BJ (cell line): ENCODE measurements at regions not wholly inside any gene's neighbourhood (a gene's known extent, or its start where the extent isn't known, plus 50 kb on each side); places are given as distances from the start of the nearest gene placed in this dataset.

Experiments used
- CTCF ChIA-PET: fragments of 350-600 bp; formaldehyde crosslinking; extraction: SDS; loops from one replicate; lab custom pipeline; 2021; ENCODE audit warnings: antibody characterized with exemption, inconsistent platforms; lab: Yijun Ruan, JAX
- POLR2A ChIA-PET: fragments of 300-600 bp; sonication (Branson Sonifier 250); formaldehyde crosslinking; extraction: SDS; loops from one replicate; lab custom pipeline; 2021; ENCODE audit warnings: antibody characterized with exemption; lab: Charles Lee
- DNase-seq: peaks from one replicate; pipeline ENCODE4 v3.0.0-alpha.2; 2011; ENCODE audit warnings: low read depth
- H3K27me3 ChIP-seq: 2 replicates; pipeline ENCODE4 v1.6.0; 2011; ENCODE audit warnings: low read length; ENCODE audit not compliant: control insufficient read depth, insufficient read depth
- H3K36me3 ChIP-seq: 2 replicates; pipeline ENCODE4 v1.5.1; 2011; ENCODE audit warnings: low read length; ENCODE audit not compliant: control insufficient read depth, insufficient read depth
- H3K4me3 ChIP-seq: 2 replicates; pipeline ENCODE4 v1.5.1; 2011; ENCODE audit warnings: low read depth, mild to moderate bottlenecking, control low read depth, low read length
- CTCF ChIP-seq: IDR thresholded peaks from 2 replicates; pipeline ENCODE4 v1.5.1; 2011; ENCODE audit warnings: low read depth, mild to moderate bottlenecking, control low read depth, inconsistent platforms, low read length, moderate library complexity; ENCODE audit not compliant: insufficient read depth

- Histone ChIP-seq H3K4me3 (no peak overlapping the region), H3K27me3 (peaks cover 2% of the 10 kb centered on the region; the same call in 1 of the 2 replicates), H3K36me3 (no peaks in the 10 kb centered on the region)
- CTCF ChIA-PET = no interaction called here
- TF ChIP-seq CTCF = no peak
- POLR2A ChIA-PET = no interaction called here
- no peak for DNase-seq
These were observed 108.6 kb upstream of the GPC1 start for GRCh38 chr2:240326886-240327285.

- no peak for TF ChIP-seq CTCF
- no peak overlapping the region for H3K4me3 ChIP-seq
- H3K36me3 ChIP-seq = no peaks in the 10 kb centered on the region
- H3K27me3 ChIP-seq = peaks cover 2% of the 10 kb centered on the region; the same call in 1 of the 2 replicates
- no peak for DNase-seq
- ChIA-PET CTCF (no interaction called here), POLR2A (no interaction called here)
These were observed 107.9 kb upstream of the GPC1 start for GRCh38 chr2:240327566-240327965.

GRCh38 chr2:240328526-240328925, 106.9 kb upstream of the GPC1 start:
- Histone ChIP-seq H3K36me3 (no peaks in the 10 kb centered on the region), H3K27me3 (peaks cover 2% of the 10 kb centered on the region; the same call in 1 of the 2 replicates), H3K4me3 (no peak overlapping the region)
- POLR2A ChIA-PET = no interaction called here
- CTCF ChIA-PET = no interaction called here
- DNase-seq = no peak
- TF ChIP-seq CTCF = no peak

- no peak for DNase-seq
- CTCF ChIA-PET = no interaction called here
- POLR2A ChIA-PET = no interaction called here
These were observed 106.3 kb upstream of the GPC1 start for GRCh38 chr2:240329116-240329665.

GRCh38 chr2:240329778-240330177, 105.7 kb upstream of the GPC1 start:
- CTCF ChIA-PET = no interaction called here
- no peak for DNase-seq
- H3K36me3 ChIP-seq = no peaks in the 10 kb centered on the region
- POLR2A ChIA-PET = no interaction called here
- TF ChIP-seq CTCF = no peak
- H3K4me3 ChIP-seq = no peak overlapping the region
- H3K27me3 ChIP-seq = peaks cover 3% of the 10 kb centered on the region; the same call in 1 of the 2 replicates

More at GRCh38 chr2:240329116-240329665, 106.3 kb upstream of the GPC1 start:
- H3K27me3 ChIP-seq = peaks cover 3% of the 10 kb centered on the region; the same call in 1 of the 2 replicates
- H3K4me3 ChIP-seq = no peak overlapping the region
- no peaks in the 10 kb centered on the region for H3K36me3 ChIP-seq
- no peak for TF ChIP-seq CTCF
